Mucosa of descending colon (tissue), 3 donors: ENCODE measurements at regions not wholly inside any gene's neighbourhood (a gene's known extent, or its start where the extent isn't known, plus 50 kb on each side); places are given as distances from the start of the nearest gene placed in this dataset.

Source experiments
- ATAC-seq: fragments of 200-7000 bp; cut with Tn5 transposase; one replicate; pipeline ENCODE4 v1.9.1; 2020; ENCODE audit warnings: mild to moderate bottlenecking, moderate library complexity
- DNase-seq, 3 donors: peaks; one replicate each; pipeline ENCODE4 v3.0.0-alpha.2; 2020
- H3K36me3 ChIP-seq: fragments of 200-600 bp; one replicate; pipeline ENCODE4 v1.8.0; 2021; ENCODE audit warnings: low read depth, mild to moderate bottlenecking
- H3K4me1 ChIP-seq: fragments of 200-600 bp; one replicate; pipeline ENCODE4 v1.8.0; 2021; ENCODE audit warnings: low read depth, mild to moderate bottlenecking
- H3K4me3 ChIP-seq: fragments of 200-600 bp; one replicate; pipeline ENCODE4 v1.8.0; 2021; ENCODE audit warnings: mild to moderate bottlenecking
- H3K9me3 ChIP-seq: fragments of 200-600 bp; one replicate; pipeline ENCODE4 v1.8.0; 2021; ENCODE audit warnings: mild to moderate bottlenecking
- intact Hi-C, 2 donors: fragments of 100-400 bp; cut with DNase I in 1 of 2; cut with micrococcal nuclease in 1 of 2; formaldehyde crosslinking; loops; one replicate each; pipeline versions ENCODE4 v1.11.0 to v1.11.1; 2022; cut with DNase I, micrococcal nuclease
- TF ChIP-seq, protein P1 (sequence below): fragments of 200-600 bp; IDR thresholded peaks from one replicate; pipeline ENCODE4 v1.8.0; 2022; ENCODE audit warnings: antibody characterized with exemption, mild to moderate bottlenecking
- donor health status: DM: no; HTN: no; CAD: no; lungs with moderate emphysema.
- donor health status: DM: no; HTN: no; CAD: no.
- donor health status: DM: no; HTN: yes; CAD: no.

DNA sequence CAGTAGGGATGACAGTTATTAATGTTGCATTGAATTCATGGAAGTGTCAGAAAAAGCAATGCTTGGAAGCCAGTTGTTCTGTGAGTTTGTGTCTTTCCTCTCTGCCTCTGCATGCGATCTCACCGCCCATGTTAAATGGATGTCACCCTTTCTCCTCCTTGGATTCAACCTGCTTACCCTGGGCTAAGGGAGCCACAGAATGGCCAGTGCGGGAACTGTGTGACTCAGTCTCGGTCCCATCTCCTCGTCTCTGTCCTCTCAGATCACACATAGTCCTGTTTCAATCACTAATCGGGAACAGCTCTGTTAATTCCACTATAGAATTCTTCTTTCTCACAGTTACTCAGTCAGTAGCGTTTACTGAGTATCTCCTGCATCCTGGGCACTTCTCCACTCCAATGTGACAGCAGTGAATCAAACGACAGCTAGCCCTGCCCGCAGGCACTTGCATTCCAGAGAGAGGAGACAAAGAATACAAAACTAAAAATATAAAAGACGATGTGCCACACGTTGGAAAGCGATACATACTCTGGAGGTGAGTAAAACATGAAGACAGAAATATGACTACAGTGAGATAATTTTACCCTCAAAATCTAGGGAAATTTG, 53.6 kb upstream of the TLR3 start:
- no peak overlapping the region for H3K4me3 ChIP-seq

DNA sequence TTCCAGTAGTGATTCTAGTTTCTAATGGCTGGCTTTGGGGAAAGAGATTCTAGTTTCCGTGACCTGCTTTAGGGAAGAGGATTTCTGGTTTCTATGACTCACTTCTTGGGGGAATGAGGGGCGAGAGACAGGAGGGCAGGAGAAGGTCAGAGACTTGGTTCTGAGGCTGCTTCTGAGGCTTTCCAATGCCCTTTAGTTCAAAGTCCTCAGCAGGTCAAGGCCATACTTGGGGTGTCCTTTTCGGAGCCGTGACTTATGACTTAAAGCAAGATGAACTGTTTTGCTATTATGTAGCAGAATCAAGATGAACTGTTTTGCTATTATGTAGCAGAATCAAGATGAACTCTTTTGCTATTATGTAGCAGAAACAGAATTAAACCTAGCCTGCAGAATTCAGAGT, 52.2 kb upstream of the TLR3 start:
- Histone ChIP-seq H3K4me1 (no peaks in the 10 kb centered on the region), H3K9me3 (no peaks in the 10 kb centered on the region), H3K36me3 (no peaks in the 10 kb centered on the region), H3K4me3 (no peak overlapping the region)
- TF ChIP-seq, protein P1, sequence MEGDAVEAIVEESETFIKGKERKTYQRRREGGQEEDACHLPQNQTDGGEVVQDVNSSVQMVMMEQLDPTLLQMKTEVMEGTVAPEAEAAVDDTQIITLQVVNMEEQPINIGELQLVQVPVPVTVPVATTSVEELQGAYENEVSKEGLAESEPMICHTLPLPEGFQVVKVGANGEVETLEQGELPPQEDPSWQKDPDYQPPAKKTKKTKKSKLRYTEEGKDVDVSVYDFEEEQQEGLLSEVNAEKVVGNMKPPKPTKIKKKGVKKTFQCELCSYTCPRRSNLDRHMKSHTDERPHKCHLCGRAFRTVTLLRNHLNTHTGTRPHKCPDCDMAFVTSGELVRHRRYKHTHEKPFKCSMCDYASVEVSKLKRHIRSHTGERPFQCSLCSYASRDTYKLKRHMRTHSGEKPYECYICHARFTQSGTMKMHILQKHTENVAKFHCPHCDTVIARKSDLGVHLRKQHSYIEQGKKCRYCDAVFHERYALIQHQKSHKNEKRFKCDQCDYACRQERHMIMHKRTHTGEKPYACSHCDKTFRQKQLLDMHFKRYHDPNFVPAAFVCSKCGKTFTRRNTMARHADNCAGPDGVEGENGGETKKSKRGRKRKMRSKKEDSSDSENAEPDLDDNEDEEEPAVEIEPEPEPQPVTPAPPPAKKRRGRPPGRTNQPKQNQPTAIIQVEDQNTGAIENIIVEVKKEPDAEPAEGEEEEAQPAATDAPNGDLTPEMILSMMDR, result no peak
- ATAC-seq (no peak), DNase-seq (no peak)
- intact Hi-C loops, result no loop called here

More for the DNA sequence above, 53.6 kb upstream of the TLR3 start:
- H3K4me1 ChIP-seq, result no peaks in the 10 kb centered on the region
- H3K36me3 ChIP-seq, result no peaks in the 10 kb centered on the region
- H3K9me3 ChIP-seq, result no peaks in the 10 kb centered on the region
- no peak for ATAC-seq
- intact Hi-C loops, result no loop called here
- TF ChIP-seq, protein P1, result no peak
- no peak for DNase-seq

DNA sequence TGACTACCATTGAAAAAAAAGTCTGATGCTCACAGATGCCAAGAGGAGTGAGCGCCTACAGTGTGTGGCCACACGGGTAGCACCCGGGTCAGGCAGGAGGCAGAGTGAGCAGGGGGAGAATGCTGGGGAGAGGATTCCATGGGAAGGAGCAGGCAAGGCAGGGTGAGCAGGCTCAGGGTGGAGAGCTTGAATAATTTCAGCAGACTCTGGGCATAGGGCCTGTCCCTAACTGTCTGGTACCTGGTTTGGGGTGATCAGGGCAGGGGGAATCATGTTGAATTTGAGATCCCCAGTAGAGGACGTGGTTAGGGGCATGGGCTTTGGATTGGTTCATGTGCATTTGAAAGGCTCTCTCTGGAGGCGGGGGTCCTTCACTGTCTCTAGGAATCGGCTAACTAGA, 51.2 kb upstream of the TLR3 start:
- ATAC-seq, result no peak
- TF ChIP-seq, protein P1, result no peak
- intact Hi-C loops, result no loop called here

DNA sequence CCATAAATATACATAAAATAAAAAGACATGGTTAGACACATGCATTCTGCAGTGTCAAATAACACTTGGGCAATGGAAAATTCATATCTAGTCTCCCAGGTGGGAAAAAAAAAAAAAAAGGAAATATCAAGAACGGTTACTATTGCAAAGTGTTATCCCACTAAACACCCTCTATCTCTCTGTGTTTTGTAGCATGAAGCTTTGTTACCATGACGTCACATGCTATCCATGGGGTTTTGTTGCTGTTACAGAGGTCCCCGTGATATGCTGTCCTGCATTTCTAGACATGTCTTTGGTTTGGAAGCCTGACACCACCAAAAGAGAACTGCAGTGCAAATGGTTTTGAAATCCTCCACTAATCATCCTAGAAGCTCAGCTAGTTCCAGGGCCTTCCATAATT, 50.7 kb upstream of the TLR3 start:
- H3K9me3 ChIP-seq, result no peaks in the 10 kb centered on the region
- no peaks in the 10 kb centered on the region for H3K4me1 ChIP-seq
- H3K4me3 ChIP-seq, result no peak overlapping the region
- DNase-seq (no peak), ATAC-seq (no peak)
- TF ChIP-seq, protein P1, result no peak
- intact Hi-C loops, result no loop called here
- H3K36me3 ChIP-seq, result no peaks in the 10 kb centered on the region

More for the DNA sequence above, 51.2 kb upstream of the TLR3 start:
- no peaks in the 10 kb centered on the region for H3K36me3 ChIP-seq
- H3K9me3 ChIP-seq, result no peaks in the 10 kb centered on the region
- H3K4me3 ChIP-seq, result no peak overlapping the region
- no peak for DNase-seq
- H3K4me1 ChIP-seq, result no peaks in the 10 kb centered on the region

DNA sequence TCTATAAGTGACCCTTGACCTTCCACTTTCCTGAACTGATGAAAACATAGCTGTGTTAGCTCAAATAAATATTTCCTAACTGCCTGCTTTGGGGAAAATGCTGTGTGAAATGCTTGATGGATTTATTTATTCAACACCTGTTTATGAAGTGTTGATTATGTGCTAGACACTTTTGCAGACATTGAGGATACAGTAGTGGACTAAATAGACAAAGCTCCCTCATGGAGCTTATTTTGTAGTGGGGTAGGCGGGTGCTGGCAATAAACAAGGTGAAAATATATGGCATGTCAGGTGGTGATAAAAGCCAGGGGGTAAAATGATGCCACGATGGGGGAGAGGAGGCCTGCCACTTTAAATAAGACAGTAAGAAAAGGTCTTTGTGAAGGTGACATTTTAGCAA, 50.2 kb upstream of the TLR3 start:
- Histone ChIP-seq H3K4me3 (no peak overlapping the region), H3K36me3 (no peaks in the 10 kb centered on the region), H3K9me3 (no peaks in the 10 kb centered on the region), H3K4me1 (no peaks in the 10 kb centered on the region)
- TF ChIP-seq, protein P1, result no peak
- ATAC-seq, result no peak
- DNase-seq, result no peak
- intact Hi-C loops, result no loop called here
